ENCODE measurements at regions not wholly inside any gene's neighbourhood (a gene's known extent, or its start where the extent isn't known, plus 50 kb on each side); places are given as distances from the start of the nearest gene placed in this dataset.
"Not testable (repeated sequence)": the region's sequence is repeated elsewhere in the genome, so short reads cannot be mapped to it uniquely, and the experiment has no call there.

- no peak overlapping the region for H3K4me3 Mint-ChIP-seq (ENCODE audit: unreplicated experiment)
- BruUV-seq (replicated peaks): no TSS peak
- peaks cover 13% of the 10 kb centered on the region for H3K9me3 Mint-ChIP-seq (ENCODE audit: unreplicated experiment)
- no peaks in the 10 kb centered on the region for H3K36me3 ChIP-seq (ENCODE audit: control insufficient read depth, insufficient read depth, low read length)
- H3K4me3 ChIP-seq (ENCODE audit: low read depth, low read length): no peak overlapping the region
- POLR2A ChIA-PET: no interaction called here
- DNase-seq: no peak
- no peaks in the 10 kb centered on the region for H3K9me3 ChIP-seq
- intact Hi-C loops (cut with micrococcal nuclease; ENCODE audit: unreplicated experiment): no loop called here
- no peaks in the 10 kb centered on the region for H3K4me1 Mint-ChIP-seq (ENCODE audit: low read depth, unreplicated experiment)
- no peaks in the 10 kb centered on the region for H3K4me1 ChIP-seq
- no peaks in the 10 kb centered on the region for H3K27me3 ChIP-seq (replicated peaks; ENCODE audit: control insufficient read depth, insufficient read depth, low read length)
- no peak overlapping the region for H3K27ac Mint-ChIP-seq (ENCODE audit: unreplicated experiment)
- CTCF ChIA-PET: no interaction called here
- H3K36me3 Mint-ChIP-seq (ENCODE audit: insufficient read depth, unreplicated experiment): no peaks in the 10 kb centered on the region
- H3K27me3 Mint-ChIP-seq (ENCODE audit: insufficient read depth, unreplicated experiment): peaks cover 5% of the 10 kb centered on the region
- no peak for TF ChIP-seq CTCF (IDR thresholded peaks at IDR 0.05; ENCODE audit: insufficient read depth in 1 of 2, low read depth in 1 of 2, low read length in 1 of 2, severe bottlenecking in 1 of 2, unreplicated experiment in 1 of 2)
Measured at GRCh38 chr3:152688313-152688712, 146.6 kb upstream of the P2RY1 start.

GRCh38 chr3:152692326-152692725 lies 142.6 kb upstream of the P2RY1 start:
- peaks cover 13% of the 10 kb centered on the region for H3K9me3 Mint-ChIP-seq (ENCODE audit: unreplicated experiment)
- H3K4me3 ChIP-seq (ENCODE audit: low read depth, low read length); H3K4me3 Mint-ChIP-seq (ENCODE audit: unreplicated experiment); H3K9me3 ChIP-seq; H3K27ac Mint-ChIP-seq (ENCODE audit: unreplicated experiment); DNase-seq; H3K27me3 ChIP-seq (replicated peaks; ENCODE audit: control insufficient read depth, insufficient read depth, low read length); POLR2A ChIA-PET; BruUV-seq (replicated peaks); H3K36me3 Mint-ChIP-seq (ENCODE audit: insufficient read depth, unreplicated experiment); H3K36me3 ChIP-seq (ENCODE audit: control insufficient read depth, insufficient read depth, low read length); H3K4me1 ChIP-seq; CTCF ChIA-PET; H3K4me1 Mint-ChIP-seq (ENCODE audit: low read depth, unreplicated experiment); H3K27me3 Mint-ChIP-seq (ENCODE audit: insufficient read depth, unreplicated experiment): not testable (repeated sequence)
- intact Hi-C loops (cut with micrococcal nuclease; ENCODE audit: unreplicated experiment): loop anchor here (10.0 kb wide), 1 partner anchor 272 kb away; no protein-coding TSS in a partner anchor

GRCh38 chr3:152693521-152694250 lies 141.2 kb upstream of the P2RY1 start:
- H3K9me3 Mint-ChIP-seq (ENCODE audit: unreplicated experiment): peaks cover 13% of the 10 kb centered on the region
- H3K27ac Mint-ChIP-seq (ENCODE audit: unreplicated experiment); H3K4me1 ChIP-seq; H3K36me3 Mint-ChIP-seq (ENCODE audit: insufficient read depth, unreplicated experiment); H3K36me3 ChIP-seq (ENCODE audit: control insufficient read depth, insufficient read depth, low read length); H3K4me3 Mint-ChIP-seq (ENCODE audit: unreplicated experiment); H3K27me3 ChIP-seq (replicated peaks; ENCODE audit: control insufficient read depth, insufficient read depth, low read length); H3K27me3 Mint-ChIP-seq (ENCODE audit: insufficient read depth, unreplicated experiment); H3K4me3 ChIP-seq (ENCODE audit: low read depth, low read length); DNase-seq; BruUV-seq (replicated peaks); H3K9me3 ChIP-seq; POLR2A ChIA-PET; H3K4me1 Mint-ChIP-seq (ENCODE audit: low read depth, unreplicated experiment); CTCF ChIA-PET: not testable (repeated sequence)
- intact Hi-C loops (cut with micrococcal nuclease; ENCODE audit: unreplicated experiment): loop anchor here (10.0 kb wide), 1 partner anchor 271 kb away; no protein-coding TSS in a partner anchor

GRCh38 chr3:152695840-152696239 lies 139.1 kb upstream of the P2RY1 start:
- no peak overlapping the region for H3K27ac Mint-ChIP-seq (ENCODE audit: unreplicated experiment)

More at GRCh38 chr3:152695840-152696239, 139.1 kb upstream of the P2RY1 start:
- Histone ChIP-seq H3K9me3 (no peaks in the 10 kb centered on the region), H3K4me1 (no peaks in the 10 kb centered on the region), H3K27me3 (replicated peaks; ENCODE audit: control insufficient read depth, insufficient read depth, low read length) (no peaks in the 10 kb centered on the region), H3K4me3 (ENCODE audit: low read depth, low read length) (no peak overlapping the region), H3K36me3 (ENCODE audit: control insufficient read depth, insufficient read depth, low read length) (no peaks in the 10 kb centered on the region)
- no TSS peak for BruUV-seq (replicated peaks)
- intact Hi-C loops (cut with micrococcal nuclease; ENCODE audit: unreplicated experiment): loop anchor here (10.0 kb wide), 1 partner anchor 269 kb away; no protein-coding TSS in a partner anchor
- ChIA-PET CTCF (interaction anchor here (0.9 to 1.1 kb wide), 2 partner anchors 139 to 265 kb away, joined by 3 read pairs; partner anchors contain the start of gene P2RY1), POLR2A (no interaction called here)
- Mint-ChIP-seq H3K36me3 (ENCODE audit: insufficient read depth, unreplicated experiment) (no peaks in the 10 kb centered on the region), H3K27me3 (ENCODE audit: insufficient read depth, unreplicated experiment) (peaks cover 5% of the 10 kb centered on the region), H3K9me3 (ENCODE audit: unreplicated experiment) (peaks cover 12% of the 10 kb centered on the region), H3K4me3 (ENCODE audit: unreplicated experiment) (no peak overlapping the region), H3K4me1 (ENCODE audit: low read depth, unreplicated experiment) (no peaks in the 10 kb centered on the region)
- no peak for DNase-seq
- TF ChIP-seq CTCF (IDR thresholded peaks at IDR 0.05; ENCODE audit: insufficient read depth in 1 of 2, low read depth in 1 of 2, low read length in 1 of 2, severe bottlenecking in 1 of 2, unreplicated experiment in 1 of 2): no peak

All from Caco-2 (cell line).